ENCODE measurements at regions not wholly inside any gene's neighbourhood (a gene's known extent, or its start where the extent isn't known, plus 50 kb on each side); places are given as distances from the start of the nearest gene placed in this dataset.
A peak's percentile ranks its signal among the peaks of the same experiment; 100 is the strongest.
"Not testable (repeated sequence)": the region's sequence is repeated elsewhere in the genome, so short reads cannot be mapped to it uniquely, and the experiment has no call there.

GRCh38 chr1:214127705-214128104, 139.9 kb downstream of the PROX1 start:
- no peak for TF ChIP-seq POU2F2 (IDR thresholded peaks at IDR 0.05; ENCODE audit: low read depth, low read length)
- no peak for TF ChIP-seq POLR2A (IDR thresholded peaks at IDR 0.05; ENCODE audit: low read depth, low read length)
- TF ChIP-seq POLR2AphosphoS5 (IDR thresholded peaks at IDR 0.05; ENCODE audit: low read depth, low read length): no peak
- no peak for TF ChIP-seq PAX5 (IDR thresholded peaks at IDR 0.05; ENCODE audit: insufficient read depth, low read length, severe bottlenecking)
- no peak for TF ChIP-seq SPI1 (IDR thresholded peaks at IDR 0.05; ENCODE audit: low read depth, low read length)
- TF ChIP-seq TAF1 (IDR thresholded peaks at IDR 0.05; ENCODE audit: low read depth, low read length): no peak
- no peak for DNase-seq (ENCODE audit: insufficient read length, low spot score)
- no peak for FAIRE-seq

GRCh38 chr1:214135886-214136285, 145.1 kb upstream of the SMYD2 start:
- TF ChIP-seq POLR2AphosphoS5 (IDR thresholded peaks at IDR 0.05; ENCODE audit: low read depth, low read length): no peak
- no peak for TF ChIP-seq POLR2A (IDR thresholded peaks at IDR 0.05; ENCODE audit: low read depth, low read length)
- TF ChIP-seq TAF1 (IDR thresholded peaks at IDR 0.05; ENCODE audit: low read depth, low read length): no peak
- no peak for TF ChIP-seq POU2F2 (IDR thresholded peaks at IDR 0.05; ENCODE audit: low read depth, low read length)
- no peak for TF ChIP-seq PAX5 (IDR thresholded peaks at IDR 0.05; ENCODE audit: insufficient read depth, low read length, severe bottlenecking)
- no peak for TF ChIP-seq SPI1 (IDR thresholded peaks at IDR 0.05; ENCODE audit: low read depth, low read length)
- DNase-seq (ENCODE audit: insufficient read length, low spot score) (no peak), FAIRE-seq (no peak)

GRCh38 chr1:214136324-214136919, 144.5 kb upstream of the SMYD2 start:
- TF ChIP-seq POU2F2 (IDR thresholded peaks at IDR 0.05; ENCODE audit: low read depth, low read length) (no peak), SPI1 (IDR thresholded peaks at IDR 0.05; ENCODE audit: low read depth, low read length) (peak; percentile 26; the same call in 1 of the 2 replicates)
- DNase-seq (ENCODE audit: insufficient read length, low spot score) (no peak), FAIRE-seq (no peak)

- FAIRE-seq (no peak), DNase-seq (ENCODE audit: insufficient read length, low spot score) (no peak)
- TF ChIP-seq POLR2A (IDR thresholded peaks at IDR 0.05; ENCODE audit: low read depth, low read length) (no peak), POLR2AphosphoS5 (IDR thresholded peaks at IDR 0.05; ENCODE audit: low read depth, low read length) (no peak), PAX5 (IDR thresholded peaks at IDR 0.05; ENCODE audit: insufficient read depth, low read length, severe bottlenecking) (no peak), POU2F2 (IDR thresholded peaks at IDR 0.05; ENCODE audit: low read depth, low read length) (no peak), SPI1 (IDR thresholded peaks at IDR 0.05; ENCODE audit: low read depth, low read length) (no peak), TAF1 (IDR thresholded peaks at IDR 0.05; ENCODE audit: low read depth, low read length) (no peak)
Observed at GRCh38 chr1:214141486-214141885, 139.5 kb upstream of the SMYD2 start.

DNA sequence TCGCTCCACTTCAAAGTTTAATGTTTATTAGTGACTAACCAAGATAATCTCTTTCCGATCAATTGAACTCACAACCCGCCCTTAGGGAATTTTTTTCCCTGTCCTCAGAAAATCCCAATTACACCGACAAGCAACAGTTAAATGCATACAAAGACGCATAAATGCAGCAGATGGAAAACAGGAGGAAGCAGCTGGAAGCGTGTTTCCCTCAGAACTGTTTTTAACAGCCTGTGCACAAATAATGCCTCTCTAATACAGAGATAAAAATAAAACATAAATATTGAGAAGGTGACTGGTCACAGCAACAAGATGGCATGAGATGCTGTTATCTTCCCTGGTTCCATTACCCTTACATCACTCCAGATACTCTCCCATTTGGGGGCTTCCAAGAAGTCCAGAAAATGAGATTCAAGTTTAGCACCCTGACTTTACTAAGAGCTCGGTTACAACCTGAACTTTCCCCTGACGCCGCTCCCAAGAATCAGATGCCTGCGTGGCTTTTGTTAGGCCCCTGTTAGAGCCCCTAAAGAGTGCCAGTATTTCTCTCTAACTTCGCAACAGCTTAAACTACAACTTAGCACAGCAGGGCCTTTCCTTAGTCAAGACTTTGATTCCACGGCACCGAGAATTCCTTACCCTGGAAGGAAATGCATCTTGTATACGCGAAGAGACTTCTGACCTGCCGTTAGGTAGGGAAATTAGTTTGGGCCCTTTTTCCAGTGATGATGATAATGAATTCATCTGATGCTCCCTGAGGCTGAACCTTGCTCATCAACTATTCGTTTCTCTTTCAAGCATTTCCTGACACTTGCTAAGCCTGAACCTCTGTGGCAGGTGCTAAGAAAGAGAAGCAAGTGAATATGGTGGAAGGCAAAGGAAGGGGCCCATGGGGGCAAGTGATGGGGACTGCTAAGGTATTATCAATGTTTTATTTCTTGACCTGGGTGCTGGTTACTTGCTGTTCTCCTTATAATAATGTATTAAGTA, 137.7 kb upstream of the SMYD2 start:
- TF ChIP-seq POU2F2 (IDR thresholded peaks at IDR 0.05; ENCODE audit: low read depth, low read length) (no peak), POLR2A (IDR thresholded peaks at IDR 0.05; ENCODE audit: low read depth, low read length) (no peak), SPI1 (IDR thresholded peaks at IDR 0.05; ENCODE audit: low read depth, low read length) (no peak), POLR2AphosphoS5 (IDR thresholded peaks at IDR 0.05; ENCODE audit: low read depth, low read length) (no peak), PAX5 (IDR thresholded peaks at IDR 0.05; ENCODE audit: insufficient read depth, low read length, severe bottlenecking) (no peak), TAF1 (IDR thresholded peaks at IDR 0.05; ENCODE audit: low read depth, low read length) (no peak)
- DNase-seq (ENCODE audit: insufficient read length, low spot score): no peak
- FAIRE-seq: no peak

GRCh38 chr1:214144521-214144920, 136.4 kb upstream of the SMYD2 start:
- not testable (repeated sequence) for FAIRE-seq; DNase-seq (ENCODE audit: insufficient read length, low spot score)

DNA sequence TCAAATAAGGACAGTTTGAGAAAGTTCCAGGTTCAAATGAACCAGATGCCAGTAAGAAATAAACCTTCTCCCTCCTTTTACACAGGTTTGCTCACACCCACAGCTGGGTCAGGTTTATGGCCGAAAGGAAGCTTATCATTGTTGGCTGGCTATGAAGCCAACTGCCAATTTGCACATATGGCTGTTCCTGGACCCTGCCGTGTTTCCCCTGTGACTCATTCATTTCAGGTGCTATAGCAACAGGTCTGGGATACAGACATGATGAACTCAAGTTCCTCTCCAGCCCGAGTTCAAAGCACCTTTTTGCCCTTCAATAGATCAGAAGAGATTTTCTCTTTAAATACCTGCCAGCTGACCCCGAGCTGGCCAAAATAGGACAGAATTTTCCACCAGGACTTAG, 134.4 kb upstream of the SMYD2 start:
- TF ChIP-seq TAF1 (IDR thresholded peaks at IDR 0.05; ENCODE audit: low read depth, low read length): no peak
- no peak for TF ChIP-seq POLR2AphosphoS5 (IDR thresholded peaks at IDR 0.05; ENCODE audit: low read depth, low read length)
- no peak for TF ChIP-seq POU2F2 (IDR thresholded peaks at IDR 0.05; ENCODE audit: low read depth, low read length)
- no peak for TF ChIP-seq POLR2A (IDR thresholded peaks at IDR 0.05; ENCODE audit: low read depth, low read length)
- no peak for TF ChIP-seq SPI1 (IDR thresholded peaks at IDR 0.05; ENCODE audit: low read depth, low read length)
- TF ChIP-seq PAX5 (IDR thresholded peaks at IDR 0.05; ENCODE audit: insufficient read depth, low read length, severe bottlenecking): no peak
- DNase-seq (ENCODE audit: insufficient read length, low spot score) (no peak), FAIRE-seq (no peak)

GRCh38 chr1:214154596-214155292, 126.2 kb upstream of the SMYD2 start:
- no peak for DNase-seq (ENCODE audit: insufficient read length, low spot score)
- TF ChIP-seq POU2F2 (IDR thresholded peaks at IDR 0.05; ENCODE audit: low read depth, low read length) (no peak), PAX5 (IDR thresholded peaks at IDR 0.05; ENCODE audit: insufficient read depth, low read length, severe bottlenecking) (no peak), POLR2A (IDR thresholded peaks at IDR 0.05; ENCODE audit: low read depth, low read length) (no peak)
- no peak for FAIRE-seq

- FAIRE-seq: no peak
- TF ChIP-seq POLR2AphosphoS5 (IDR thresholded peaks at IDR 0.05; ENCODE audit: low read depth, low read length) (no peak), TAF1 (IDR thresholded peaks at IDR 0.05; ENCODE audit: low read depth, low read length) (no peak), POLR2A (IDR thresholded peaks at IDR 0.05; ENCODE audit: low read depth, low read length) (no peak), PAX5 (IDR thresholded peaks at IDR 0.05; ENCODE audit: insufficient read depth, low read length, severe bottlenecking) (no peak), POU2F2 (IDR thresholded peaks at IDR 0.05; ENCODE audit: low read depth, low read length) (no peak), SPI1 (IDR thresholded peaks at IDR 0.05; ENCODE audit: low read depth, low read length) (no peak)
- no peak for DNase-seq (ENCODE audit: insufficient read length, low spot score)
Observed at GRCh38 chr1:214155987-214156625, 124.9 kb upstream of the SMYD2 start.

All from GM12891 (cell line).